ENCODE measurements at regions not wholly inside any gene's neighbourhood (a gene's known extent, or its start where the extent isn't known, plus 50 kb on each side); places are given as distances from the start of the nearest gene placed in this dataset.

- CTCF ChIA-PET = no interaction called here
Observed at GRCh38 chr11:82117362-82117761, 616.3 kb downstream of the FAM181B start.

DNA sequence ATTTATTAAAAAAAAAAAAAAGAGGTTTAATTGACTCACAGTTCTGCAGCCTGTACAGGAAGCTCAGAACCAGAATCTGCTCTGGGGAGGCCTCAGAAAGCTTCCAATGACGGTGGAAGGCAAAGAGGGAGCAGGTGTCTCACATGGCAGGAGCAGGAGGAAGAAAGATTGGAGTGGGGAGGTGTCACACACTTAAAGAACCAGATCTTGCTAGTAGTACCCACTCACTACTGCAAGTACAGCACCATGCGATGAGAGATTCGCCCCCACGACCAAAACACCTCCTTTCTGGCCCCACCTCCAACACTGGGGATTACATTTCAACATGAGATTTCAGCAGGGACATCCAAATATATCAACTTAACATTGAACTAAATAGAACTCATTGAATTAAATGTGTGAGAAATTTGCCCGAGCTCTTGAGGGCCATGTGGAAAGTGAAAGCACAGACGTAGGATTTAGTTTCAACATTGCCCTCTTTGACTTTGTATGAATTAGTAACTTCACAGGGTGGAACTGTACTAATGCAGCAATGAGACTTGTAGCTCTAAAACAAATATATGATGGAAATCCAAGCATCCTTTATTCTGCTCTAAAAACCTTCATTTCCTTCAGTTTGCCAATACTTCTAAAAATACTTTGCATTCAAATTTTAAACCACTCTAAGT is 628.2 kb downstream of the FAM181B start:
- H3K27me3 Mint-ChIP-seq = peaks cover 1% of the 10 kb centered on the region
- ChIA-PET POLR2A (interaction anchor here (0.7 kb wide), 1 partner anchor 28 kb away, joined by 3 read pairs; no protein-coding TSS in a partner anchor), CTCF (no interaction called here)
- intact Hi-C loops (cut with micrococcal nuclease) = no loop called here
- no peak for DNase-seq
- H3K4me1 Mint-ChIP-seq (ENCODE audit: low read depth) = no peaks in the 10 kb centered on the region
- H3K4me3 Mint-ChIP-seq = no peak overlapping the region
- TF ChIP-seq CTCF (IDR thresholded peaks at IDR 0.05) = no peak
- H3K36me3 Mint-ChIP-seq (ENCODE audit: low read depth) = no peaks in the 10 kb centered on the region
- no peak for ATAC-seq
- H3K27ac Mint-ChIP-seq = no peak overlapping the region
- H3K9me3 Mint-ChIP-seq = no peaks in the 10 kb centered on the region

More at GRCh38 chr11:82117362-82117761, 616.3 kb downstream of the FAM181B start:
- ATAC-seq (no peak), DNase-seq (no peak)
- intact Hi-C loops (cut with micrococcal nuclease) = no loop called here
- Mint-ChIP-seq H3K36me3 (ENCODE audit: low read depth) (no peaks in the 10 kb centered on the region), H3K9me3 (no peaks in the 10 kb centered on the region), H3K27me3 (peaks cover 5% of the 10 kb centered on the region), H3K4me1 (ENCODE audit: low read depth) (no peaks in the 10 kb centered on the region), H3K4me3 (no peak overlapping the region), H3K27ac (no peak overlapping the region)
- TF ChIP-seq CTCF (IDR thresholded peaks at IDR 0.05) = no peak
- POLR2A ChIA-PET = no interaction called here

DNA sequence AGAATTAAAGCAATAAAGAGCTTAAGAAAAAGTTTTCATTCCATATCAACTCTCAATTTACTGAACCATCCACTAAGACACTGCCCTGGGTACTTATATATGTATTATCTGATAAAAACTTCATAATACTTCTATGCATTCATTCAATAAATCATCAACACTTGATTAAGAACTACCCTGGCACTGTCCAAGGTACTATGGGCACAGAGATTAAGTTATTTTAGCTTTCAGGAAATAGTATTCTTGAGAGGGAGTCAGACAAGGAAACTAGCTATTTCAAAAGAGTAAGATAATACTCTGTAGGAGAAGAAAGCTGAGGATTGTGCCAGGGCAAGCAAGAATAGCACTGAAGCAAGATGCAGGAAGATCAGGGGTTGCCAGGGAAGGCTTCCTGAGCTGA is 640.8 kb downstream of the FAM181B start:
- POLR2A ChIA-PET = no interaction called here
- peaks cover 1% of the 10 kb centered on the region for H3K9me3 Mint-ChIP-seq
- CTCF ChIA-PET = no interaction called here
- no peaks in the 10 kb centered on the region for H3K36me3 Mint-ChIP-seq (ENCODE audit: low read depth)
- H3K27ac Mint-ChIP-seq = no peak overlapping the region
- DNase-seq = no peak
- no peaks in the 10 kb centered on the region for H3K27me3 Mint-ChIP-seq
- intact Hi-C loops (cut with micrococcal nuclease) = no loop called here
- no peaks in the 10 kb centered on the region for H3K4me1 Mint-ChIP-seq (ENCODE audit: low read depth)
- no peak overlapping the region for H3K4me3 Mint-ChIP-seq
- TF ChIP-seq CTCF (IDR thresholded peaks at IDR 0.05) = no peak
- ATAC-seq = no peak

GRCh38 chr11:82089426-82089825 is 644.2 kb downstream of the FAM181B start:
- ATAC-seq (no peak), DNase-seq (no peak)
- no peak overlapping the region for H3K27ac Mint-ChIP-seq
- no peaks in the 10 kb centered on the region for H3K9me3 Mint-ChIP-seq
- no peaks in the 10 kb centered on the region for H3K4me1 Mint-ChIP-seq (ENCODE audit: low read depth)
- intact Hi-C loops (cut with micrococcal nuclease) = no loop called here
- H3K36me3 Mint-ChIP-seq (ENCODE audit: low read depth) = no peaks in the 10 kb centered on the region
- no peak overlapping the region for H3K4me3 Mint-ChIP-seq
- TF ChIP-seq CTCF (IDR thresholded peaks at IDR 0.05) = no peak
- peaks cover 2% of the 10 kb centered on the region for H3K27me3 Mint-ChIP-seq
- POLR2A ChIA-PET = no interaction called here
- CTCF ChIA-PET = no interaction called here

GRCh38 chr11:82085493-82085892 is 648.2 kb downstream of the FAM181B start:
- CTCF ChIA-PET = interaction anchor here (1.3 kb wide), 1 partner anchor 378 kb away, joined by 4 read pairs; no protein-coding TSS in a partner anchor
- H3K4me1 Mint-ChIP-seq (ENCODE audit: low read depth) = no peaks in the 10 kb centered on the region
- DNase-seq (no peak), ATAC-seq (no peak)
- no peaks in the 10 kb centered on the region for H3K9me3 Mint-ChIP-seq
- POLR2A ChIA-PET = interaction anchor here (0.6 kb wide), 1 partner anchor 347 kb away, joined by 5 read pairs; no protein-coding TSS in a partner anchor
- H3K36me3 Mint-ChIP-seq (ENCODE audit: low read depth) = no peaks in the 10 kb centered on the region
- no peak overlapping the region for H3K4me3 Mint-ChIP-seq
- no peak for TF ChIP-seq CTCF (IDR thresholded peaks at IDR 0.05)
- H3K27ac Mint-ChIP-seq = no peak overlapping the region
- H3K27me3 Mint-ChIP-seq = peaks cover 2% of the 10 kb centered on the region
- intact Hi-C loops (cut with micrococcal nuclease) = no loop called here
